ENCODE measurements at regions not wholly inside any gene's neighbourhood (a gene's known extent, or its start where the extent isn't known, plus 50 kb on each side); places are given as distances from the start of the nearest gene placed in this dataset.

DNA sequence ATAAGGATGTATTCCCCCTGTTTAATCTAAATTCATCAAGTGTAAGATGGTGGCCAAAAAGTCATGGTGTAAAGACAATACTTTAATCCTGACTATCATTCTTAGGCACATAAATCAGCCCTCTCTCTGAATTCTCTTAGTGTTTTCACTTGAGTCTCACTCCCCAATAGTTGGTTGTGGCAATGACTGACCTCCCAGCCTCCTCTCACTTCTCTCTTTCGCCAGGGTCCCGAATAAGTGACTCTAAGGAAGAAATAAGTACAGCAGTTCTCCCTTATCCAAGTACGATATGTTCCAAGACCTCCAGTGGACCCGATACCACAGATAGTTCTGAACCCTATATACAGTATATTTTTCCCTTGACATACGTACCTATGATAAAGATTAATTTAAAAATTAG lies 335.3 kb downstream of the MAF start:
- TF ChIP-seq, protein P1, sequence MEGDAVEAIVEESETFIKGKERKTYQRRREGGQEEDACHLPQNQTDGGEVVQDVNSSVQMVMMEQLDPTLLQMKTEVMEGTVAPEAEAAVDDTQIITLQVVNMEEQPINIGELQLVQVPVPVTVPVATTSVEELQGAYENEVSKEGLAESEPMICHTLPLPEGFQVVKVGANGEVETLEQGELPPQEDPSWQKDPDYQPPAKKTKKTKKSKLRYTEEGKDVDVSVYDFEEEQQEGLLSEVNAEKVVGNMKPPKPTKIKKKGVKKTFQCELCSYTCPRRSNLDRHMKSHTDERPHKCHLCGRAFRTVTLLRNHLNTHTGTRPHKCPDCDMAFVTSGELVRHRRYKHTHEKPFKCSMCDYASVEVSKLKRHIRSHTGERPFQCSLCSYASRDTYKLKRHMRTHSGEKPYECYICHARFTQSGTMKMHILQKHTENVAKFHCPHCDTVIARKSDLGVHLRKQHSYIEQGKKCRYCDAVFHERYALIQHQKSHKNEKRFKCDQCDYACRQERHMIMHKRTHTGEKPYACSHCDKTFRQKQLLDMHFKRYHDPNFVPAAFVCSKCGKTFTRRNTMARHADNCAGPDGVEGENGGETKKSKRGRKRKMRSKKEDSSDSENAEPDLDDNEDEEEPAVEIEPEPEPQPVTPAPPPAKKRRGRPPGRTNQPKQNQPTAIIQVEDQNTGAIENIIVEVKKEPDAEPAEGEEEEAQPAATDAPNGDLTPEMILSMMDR (optimal IDR thresholded peaks at IDR 0.05 in 1 of 3, IDR thresholded peaks at IDR 0.05 in 1 of 3, conservative IDR thresholded peaks at IDR 0.05 in 1 of 3; ENCODE audit: extremely low read depth in 1 of 3, insufficient read depth in 2 of 3, low read length in 3 of 3): no peak
- TF ChIP-seq EZH2 (IDR thresholded peaks at IDR 0.05; ENCODE audit: low read length): no peak

All from keratinocyte (primary cell).